Esophagus muscularis mucosa (tissue), 4 donors: ENCODE measurements at regions not wholly inside any gene's neighbourhood (a gene's known extent, or its start where the extent isn't known, plus 50 kb on each side); places are given as distances from the start of the nearest gene placed in this dataset.

Experiments
- DNase-seq: peaks from one replicate; pipeline ENCODE4 v3.0.0-alpha.2; 2017; ENCODE audit errors: extremely low spot score
- H3K27ac ChIP-seq, 4 donors: fragments of 200-600 bp; sonication (generic); replicated peaks in 1 of 4; 1 replicate in 3 of 4; 2 replicates in 1 of 4; pipeline ENCODE4 v1.5.1; 2016 to 2019; ENCODE audit warnings: mild to moderate bottlenecking in 1 of 4
- H3K27me3 ChIP-seq, 4 donors: fragments of 200-600 bp; sonication (generic); one replicate each; pipeline versions ENCODE4 v1.5.1 to v1.6.0; 2016 to 2019
- H3K36me3 ChIP-seq, 4 donors: fragments of 200-600 bp; sonication (generic); one replicate each; pipeline ENCODE4 v1.5.1; 2016 to 2019
- H3K4me1 ChIP-seq, 4 donors: fragments of 200-600 bp; sonication (generic); one replicate each; pipeline ENCODE4 v1.5.1; 2016 to 2019
- H3K4me3 ChIP-seq, 4 donors: fragments of 200-600 bp; sonication (generic); 1 replicate in 2 of 4; 2 replicates in 2 of 4; pipeline ENCODE4 v1.5.1; 2016 to 2019; ENCODE audit warnings: mild to moderate bottlenecking in 4 of 4, moderate library complexity in 1 of 4
- H3K9me3 ChIP-seq, 4 donors: fragments of 200-600 bp; sonication (generic); 1 replicate in 3 of 4; 2 replicates in 1 of 4; pipeline ENCODE4 v1.5.1; 2016 to 2019
- EP300 ChIP-seq: sonication (generic); formaldehyde crosslinking; IDR thresholded peaks from one replicate; pipeline ENCODE4 v1.6.1; 2017; ENCODE audit warnings: antibody characterized with exemption
- POLR2A ChIP-seq: fragments of 450-650 bp; IDR thresholded peaks from one replicate; pipeline ENCODE4 v1.6.1; 2017; ENCODE audit warnings: antibody characterized with exemption, moderate library complexity, mild to moderate bottlenecking, low read depth
- POLR2AphosphoS5 ChIP-seq, 2 donors: sonication (generic); formaldehyde crosslinking; IDR thresholded peaks; one replicate each; pipeline ENCODE4 v1.6.1; 2017; ENCODE audit warnings: antibody characterized with exemption in 2 of 2
- WGBS: methylation state at CpG from one replicate; pipeline ENCODE4 v1.1.5; 2018; 5-methylcytosine and 5-hydroxymethylcytosine counted together
- intact Hi-C: fragments of 100-400 bp; cut with DNase I; formaldehyde crosslinking; loops from one replicate; pipeline ENCODE4 v1.15.1; 2023
- TF ChIP-seq, protein P1 (sequence below), 3 experiments: fragments of 200-600 bp in 2 of 3; fragments of 450-650 bp in 1 of 3; sonication (generic) in 2 of 3; IDR thresholded peaks; one replicate each; pipeline ENCODE4 v1.5.1; 2017 to 2019; ENCODE audit warnings: antibody characterized with exemption in 3 of 3, mild to moderate bottlenecking in 2 of 3, moderate library complexity in 1 of 3

DNA sequence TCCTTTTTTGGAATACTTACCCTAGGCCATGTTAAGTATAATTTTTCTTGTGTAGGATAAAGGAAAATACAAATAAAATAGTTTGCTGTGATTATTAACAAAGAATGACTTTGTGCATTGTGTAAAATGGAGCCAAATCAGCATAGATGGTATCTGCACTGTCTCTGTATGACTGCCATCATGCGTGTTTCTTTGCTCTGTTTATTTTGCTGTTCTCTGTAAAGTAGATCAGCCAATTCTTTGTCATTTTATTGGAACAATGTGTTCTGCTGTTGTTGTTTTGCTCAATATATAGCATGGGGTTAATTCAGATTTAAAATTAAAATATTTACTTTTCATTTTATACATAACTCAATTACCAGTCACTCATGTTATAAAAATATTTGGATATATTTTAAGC, 181.3 kb upstream of the UBE2E3 start:
- Histone ChIP-seq H3K27ac (no peak overlapping the region), H3K27me3 (no peaks in the 10 kb centered on the region), H3K4me3 (no peak overlapping the region), H3K36me3 (no peaks in the 10 kb centered on the region), H3K4me1 (no peaks in the 10 kb centered on the region), H3K9me3 (no peaks in the 10 kb centered on the region)
- TF ChIP-seq EP300 (no peak), POLR2A (no peak), POLR2AphosphoS5 (IDR thresholded peaks at IDR 0.05) (no peak)
- TF ChIP-seq, protein P1, sequence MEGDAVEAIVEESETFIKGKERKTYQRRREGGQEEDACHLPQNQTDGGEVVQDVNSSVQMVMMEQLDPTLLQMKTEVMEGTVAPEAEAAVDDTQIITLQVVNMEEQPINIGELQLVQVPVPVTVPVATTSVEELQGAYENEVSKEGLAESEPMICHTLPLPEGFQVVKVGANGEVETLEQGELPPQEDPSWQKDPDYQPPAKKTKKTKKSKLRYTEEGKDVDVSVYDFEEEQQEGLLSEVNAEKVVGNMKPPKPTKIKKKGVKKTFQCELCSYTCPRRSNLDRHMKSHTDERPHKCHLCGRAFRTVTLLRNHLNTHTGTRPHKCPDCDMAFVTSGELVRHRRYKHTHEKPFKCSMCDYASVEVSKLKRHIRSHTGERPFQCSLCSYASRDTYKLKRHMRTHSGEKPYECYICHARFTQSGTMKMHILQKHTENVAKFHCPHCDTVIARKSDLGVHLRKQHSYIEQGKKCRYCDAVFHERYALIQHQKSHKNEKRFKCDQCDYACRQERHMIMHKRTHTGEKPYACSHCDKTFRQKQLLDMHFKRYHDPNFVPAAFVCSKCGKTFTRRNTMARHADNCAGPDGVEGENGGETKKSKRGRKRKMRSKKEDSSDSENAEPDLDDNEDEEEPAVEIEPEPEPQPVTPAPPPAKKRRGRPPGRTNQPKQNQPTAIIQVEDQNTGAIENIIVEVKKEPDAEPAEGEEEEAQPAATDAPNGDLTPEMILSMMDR (IDR thresholded peaks at IDR 0.05), result no peak
- 76% methylated on average over 1 of the region's 1 CpG for WGBS
- intact Hi-C loops, result no loop called here
- DNase-seq, result no peak

DNA sequence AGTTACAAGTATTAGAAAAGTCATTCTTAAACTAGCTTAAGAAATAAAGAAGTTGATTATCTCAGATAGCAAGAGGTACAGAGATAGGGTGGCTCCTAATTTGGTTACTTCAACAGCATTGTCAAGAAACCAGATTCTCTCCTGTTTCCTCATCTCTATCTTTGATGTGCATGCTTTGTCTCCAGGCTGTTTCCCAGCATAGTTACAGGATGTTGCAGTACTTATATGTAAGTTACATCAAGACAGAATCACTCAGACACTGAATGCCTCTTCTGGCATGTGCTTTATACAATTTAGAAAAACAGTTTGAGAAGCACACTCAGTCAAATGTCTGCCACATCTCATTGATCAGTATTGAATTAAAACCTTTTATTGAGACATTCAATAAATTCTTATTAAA, 189.5 kb upstream of the UBE2E3 start:
- no peak for TF ChIP-seq EP300
- no peak for TF ChIP-seq POLR2A
- TF ChIP-seq, protein P1 (IDR thresholded peaks at IDR 0.05), result no peak
- TF ChIP-seq POLR2AphosphoS5 (IDR thresholded peaks at IDR 0.05), result no peak
- intact Hi-C loops, result no loop called here

DNA sequence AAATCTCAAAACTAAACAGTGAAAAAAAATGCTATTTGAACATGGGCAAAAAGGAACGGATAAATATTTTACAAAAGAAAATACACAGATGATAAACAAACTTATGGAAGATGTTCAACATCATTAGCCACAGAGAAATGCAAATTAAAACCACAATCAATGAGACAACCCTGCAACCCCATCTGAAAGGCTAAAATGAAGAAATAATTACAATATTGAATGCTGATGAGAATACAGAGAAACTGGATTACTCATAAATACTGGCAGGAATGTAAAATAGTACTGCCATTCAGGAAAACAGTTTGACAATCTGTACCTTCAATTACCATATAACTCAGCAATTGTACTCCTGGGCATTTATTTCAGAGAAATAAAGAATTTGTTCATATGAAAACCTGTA, 193.1 kb upstream of the UBE2E3 start:
- H3K27me3 ChIP-seq, result no peaks in the 10 kb centered on the region
- H3K4me1 ChIP-seq, result no peaks in the 10 kb centered on the region
- no peak overlapping the region for H3K27ac ChIP-seq
- intact Hi-C loops, result no loop called here
- H3K36me3 ChIP-seq, result no peaks in the 10 kb centered on the region
- no peaks in the 10 kb centered on the region for H3K9me3 ChIP-seq
- DNase-seq, result no peak
- no peak for TF ChIP-seq POLR2AphosphoS5 (IDR thresholded peaks at IDR 0.05)
- no peak for TF ChIP-seq EP300
- TF ChIP-seq, protein P1 (IDR thresholded peaks at IDR 0.05), result no peak
- no peak for TF ChIP-seq POLR2A
- no peak overlapping the region for H3K4me3 ChIP-seq
- WGBS, result 83% methylated on average over 1 of the region's 1 CpG

More for the DNA sequence above, 189.5 kb upstream of the UBE2E3 start:
- Histone ChIP-seq H3K36me3 (no peaks in the 10 kb centered on the region), H3K27me3 (no peaks in the 10 kb centered on the region), H3K9me3 (no peaks in the 10 kb centered on the region), H3K27ac (no peak overlapping the region), H3K4me1 (no peaks in the 10 kb centered on the region), H3K4me3 (no peak overlapping the region)
- no peak for DNase-seq

DNA sequence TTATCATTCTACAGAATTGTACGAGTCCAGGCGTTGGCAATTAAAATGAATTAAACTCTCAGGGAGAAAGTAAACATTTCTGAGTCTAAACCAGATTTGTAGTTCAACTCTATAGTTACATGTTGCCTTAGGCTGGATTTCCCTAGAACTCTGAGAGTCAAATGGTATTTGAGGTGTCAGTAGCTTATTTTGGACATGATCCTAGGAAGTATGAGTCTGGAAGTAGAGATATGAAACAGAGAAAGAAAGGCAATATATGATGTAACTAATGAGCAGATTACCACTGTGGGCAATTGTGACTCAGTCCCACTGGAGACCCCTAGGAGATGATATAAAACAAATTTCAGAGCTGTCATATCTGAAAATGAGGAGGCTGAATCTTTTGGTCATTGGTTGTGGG, 199.1 kb upstream of the UBE2E3 start:
- 100% methylated on average over 2 of the region's 2 CpGs for WGBS
- Histone ChIP-seq H3K4me3 (no peak overlapping the region), H3K27ac (no peak overlapping the region), H3K4me1 (no peaks in the 10 kb centered on the region), H3K36me3 (no peaks in the 10 kb centered on the region), H3K27me3 (no peaks in the 10 kb centered on the region), H3K9me3 (no peaks in the 10 kb centered on the region)
- intact Hi-C loops, result no loop called here
- TF ChIP-seq POLR2A (no peak), EP300 (no peak)
- TF ChIP-seq, protein P1 (IDR thresholded peaks at IDR 0.05), result no peak
- DNase-seq, result no peak

GRCh38 chr2:180778291-180778690, 202.1 kb upstream of the UBE2E3 start:
- 89% methylated on average over 5 of the region's 5 CpGs for WGBS
- intact Hi-C loops, result no loop called here
- DNase-seq, result no peak
- Histone ChIP-seq H3K27ac (no peak overlapping the region), H3K36me3 (no peaks in the 10 kb centered on the region), H3K4me1 (no peaks in the 10 kb centered on the region), H3K4me3 (no peak overlapping the region), H3K9me3 (no peaks in the 10 kb centered on the region), H3K27me3 (no peaks in the 10 kb centered on the region)
- TF ChIP-seq EP300, result no peak
- TF ChIP-seq POLR2AphosphoS5 (IDR thresholded peaks at IDR 0.05), result no peak
- TF ChIP-seq, protein P1 (IDR thresholded peaks at IDR 0.05), result no peak
- TF ChIP-seq POLR2A, result no peak
